SK-N-SH (cell line): ENCODE measurements at regions not wholly inside any gene's neighbourhood (a gene's known extent, or its start where the extent isn't known, plus 50 kb on each side); places are given as distances from the start of the nearest gene placed in this dataset.
A peak's percentile ranks its signal among the peaks of the same experiment; 100 is the strongest.

Source experiments
- CTCF ChIA-PET: fragments of 300-600, 350-600 bp; formaldehyde crosslinking; extraction: SDS; loops from one replicate; lab custom pipeline; 2021; lab: Yijun Ruan, JAX
- POLR2A ChIA-PET: fragments of 350-600 bp; sonication (Branson Sonifier 250); formaldehyde crosslinking; extraction: SDS; loops from one replicate; lab custom pipeline; 2020; ENCODE audit warnings: antibody characterized with exemption, inconsistent platforms; lab: Yijun Ruan, JAX
- DNase-seq: peaks from one replicate; pipeline ENCODE4 v3.0.0; 2012
- H2AFZ ChIP-seq: fragments of 200-600 bp; sonication (generic); 2 replicates; pipeline ENCODE4 v1.8.1; 2016; ENCODE audit warnings: antibody characterized with exemption, mild to moderate bottlenecking, low read depth
- H3F3A ChIP-seq: fragments of 200-600 bp; sonication (generic); replicated peaks from 2 replicates; pipeline ENCODE3; 2016; ENCODE audit warnings: antibody characterized with exemption, mild to moderate bottlenecking; ENCODE audit not compliant: insufficient read depth
- H3K27ac ChIP-seq, 2 experiments: fragments of 200-500 bp in 1 of 2; fragments of 200-600 bp in 1 of 2; sonication (Bioruptor generic) in 1 of 2; sonication (generic), shearing (Covaris generic) in 1 of 2; 2 replicates each; pipeline versions ENCODE4 v1.5.1 to v1.6.1; 2014 to 2016; ENCODE audit warnings: low read depth in 2 of 2, inconsistent platforms in 1 of 2, low read length in 1 of 2, mild to moderate bottlenecking in 1 of 2, mixed read lengths in 1 of 2
- H3K27me3 ChIP-seq: fragments of 200-600 bp; sonication (generic), shearing (Covaris generic); 2 replicates; pipeline ENCODE4 v1.6.1; 2016; ENCODE audit warnings: mixed run types; ENCODE audit not compliant: insufficient read depth
- H3K36me3 ChIP-seq, 2 experiments: fragments of 200-500 bp in 1 of 2; fragments of 200-600 bp in 1 of 2; sonication (Bioruptor generic) in 1 of 2; sonication (generic) in 1 of 2; replicated peaks in 1 of 2; 2 replicates each; pipeline versions ENCODE3 to v1.5.1; 2014 to 2016; ENCODE audit warnings: low read length in 1 of 2, mild to moderate bottlenecking in 1 of 2; ENCODE audit not compliant: insufficient read depth in 2 of 2, control insufficient read depth in 1 of 2
- H3K4me1 ChIP-seq, 2 experiments: fragments of 200-500 bp in 1 of 2; fragments of 200-600 bp in 1 of 2; sonication (Bioruptor generic) in 1 of 2; sonication (generic), shearing (Covaris generic) in 1 of 2; 2 replicates each; pipeline versions ENCODE4 v1.5.1 to v1.6.1; 2014 to 2016; ENCODE audit warnings: low read depth in 1 of 2, low read length in 1 of 2, mixed run types in 1 of 2; ENCODE audit not compliant: insufficient read depth in 2 of 2, control insufficient read depth in 1 of 2
- H3K4me2 ChIP-seq: fragments of 200-600 bp; sonication (generic), shearing (Covaris generic); 2 replicates; pipeline ENCODE4 v1.6.1; 2017; ENCODE audit warnings: mixed run types
- H3K4me3 ChIP-seq, 2 experiments: fragments of 200-500 bp in 1 of 2; fragments of 200-600 bp in 1 of 2; sonication (Bioruptor generic) in 1 of 2; sonication (generic), shearing (Covaris generic) in 1 of 2; 2 replicates each; pipeline versions ENCODE4 v1.5.1 to v1.8.1; 2014 to 2016; ENCODE audit warnings: low read depth in 2 of 2, inconsistent platforms in 1 of 2, low read length in 1 of 2, mild to moderate bottlenecking in 1 of 2, mixed read lengths in 1 of 2, moderate library complexity in 1 of 2
- H3K79me2 ChIP-seq: fragments of 200-600 bp; sonication (generic); 2 replicates; pipeline ENCODE4 v1.8.1; 2017; ENCODE audit warnings: mild to moderate bottlenecking; ENCODE audit not compliant: insufficient read depth
- H3K9ac ChIP-seq: fragments of 200-600 bp; sonication (generic); 2 replicates; pipeline ENCODE4 v1.6.1; 2017; ENCODE audit warnings: mixed run types
- H3K9me2 ChIP-seq: fragments of 200-600 bp; sonication (generic); 2 replicates; pipeline ENCODE4 v1.6.1; 2017; ENCODE audit warnings: mixed run types
- H3K9me3 ChIP-seq: fragments of 200-600 bp; sonication (generic); 2 replicates; pipeline ENCODE4 v1.6.1; 2017; ENCODE audit warnings: mixed run types, mild to moderate bottlenecking, moderate library complexity
- H4K20me1 ChIP-seq: fragments of 200-600 bp; sonication (generic); 2 replicates; pipeline ENCODE4 v1.6.1; 2017; ENCODE audit warnings: mild to moderate bottlenecking, mixed run types; ENCODE audit not compliant: insufficient read depth
- EZH2phosphoT487 ChIP-seq: fragments of 200-600 bp; sonication (generic); IDR thresholded peaks from 2 replicates; pipeline ENCODE4 v1.6.1; 2017; ENCODE audit warnings: low read depth, mixed run types, mild to moderate bottlenecking, antibody characterized with exemption, moderate library complexity, borderline replicate concordance
- FOSL2 ChIP-seq: IDR thresholded peaks from 2 replicates; pipeline ENCODE4 v1.4.0; 2012; ENCODE audit warnings: low read depth, mild to moderate bottlenecking, moderate library complexity, borderline replicate concordance
- JUND ChIP-seq: IDR thresholded peaks from 2 replicates; pipeline ENCODE4 v1.4.0; 2012
- MEF2A ChIP-seq: IDR thresholded peaks from 2 replicates; pipeline ENCODE4 v1.4.0; 2012; ENCODE audit warnings: low read depth, borderline replicate concordance
- MXI1 ChIP-seq: IDR thresholded peaks from 2 replicates; pipeline ENCODE4 v1.6.1; 2012; ENCODE audit warnings: mild to moderate bottlenecking, low read depth, low read length, improper control_type of control experiment
- POLR2AphosphoS5 ChIP-seq: IDR thresholded peaks from 2 replicates; pipeline ENCODE4 v1.6.1; 2012; ENCODE audit warnings: low read depth, low read length
- RCOR1 ChIP-seq: fragments of 150-350 bp; IDR thresholded peaks from 2 replicates; pipeline ENCODE4 v1.6.1; 2017; ENCODE audit warnings: antibody characterized with exemption, low read length
- SIN3A ChIP-seq: IDR thresholded peaks from 2 replicates; pipeline ENCODE4 v1.6.1; 2012; ENCODE audit warnings: low read depth, mild to moderate bottlenecking, low read length, moderate library complexity, borderline replicate concordance
- USF2 ChIP-seq: fragments of 150-350 bp; IDR thresholded peaks from 2 replicates; pipeline ENCODE4 v1.6.1; 2017; ENCODE audit warnings: antibody characterized with exemption, low read length, low read depth, borderline replicate concordance
- WGBS: methylation state at CpG from one replicate; pipeline ENCODE4 v1.1.6; 2017; ENCODE audit warnings: low lambda C conversion rate; 5-methylcytosine and 5-hydroxymethylcytosine counted together
- TF ChIP-seq, protein P1 (sequence below): IDR thresholded peaks from 2 replicates; pipeline ENCODE4 v1.4.0; 2012; ENCODE audit warnings: low read depth

DNA sequence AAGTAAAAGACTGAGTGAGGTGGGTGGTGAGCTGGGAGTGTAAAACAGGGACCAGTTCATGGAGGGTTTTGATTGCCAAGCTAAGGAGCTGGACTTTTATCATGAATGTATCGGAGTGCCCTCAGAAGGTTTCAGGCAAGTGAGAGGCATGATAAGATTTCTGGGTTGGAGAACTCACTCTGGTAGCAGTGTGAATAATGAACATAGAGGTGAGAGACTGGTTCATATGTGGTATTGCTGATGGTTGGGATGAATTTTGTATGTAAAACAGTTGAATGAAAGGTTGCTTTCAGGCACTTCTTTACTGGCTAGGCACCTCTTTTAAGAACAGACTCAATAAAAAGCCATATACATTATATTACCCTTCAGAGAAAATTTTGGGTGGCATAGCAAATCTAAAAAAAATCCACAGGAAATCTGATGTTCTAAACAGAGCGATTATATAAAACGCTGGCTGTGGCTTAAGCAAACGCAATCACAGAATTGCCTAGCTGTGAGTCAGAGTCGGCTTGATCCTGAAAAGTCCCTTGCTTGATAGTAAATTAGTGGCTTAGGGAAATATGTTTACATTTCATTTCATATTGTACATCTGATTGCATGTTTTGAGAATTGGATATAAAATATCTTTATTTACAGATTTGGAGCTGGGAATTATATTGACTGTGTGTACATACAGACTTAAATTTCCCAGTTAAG, 92.9 kb upstream of the HDAC9 start:
- ChIA-PET CTCF (interaction anchor here (1.3 kb wide), 1 partner anchor 1310 kb away, joined by 3 read pairs; no protein-coding TSS in a partner anchor), POLR2A (no interaction called here)
- H3K4me3 ChIP-seq = no peak overlapping the region
- H2AFZ ChIP-seq = no peak overlapping the region
- H3K9me2 ChIP-seq = no peaks in the 10 kb centered on the region
- no peak overlapping the region for H3K4me2 ChIP-seq
- TF ChIP-seq JUND (0 out of 2 replicates have a peak, but pooled peaks have one; percentile 4), SIN3A (no peak), FOSL2 (peak; percentile 10; the same call in 1 of the 2 replicates)
- H3K9ac ChIP-seq = no peak overlapping the region
- no peaks in the 10 kb centered on the region for H4K20me1 ChIP-seq
- peaks cover 3% of the 10 kb centered on the region for H3F3A ChIP-seq
- H3K9me3 ChIP-seq = no peaks in the 10 kb centered on the region
- no peaks in the 10 kb centered on the region for H3K27me3 ChIP-seq
- H3K27ac ChIP-seq = no peak overlapping the region
- peaks cover 0 to 13% of the 10 kb centered on the region in 2 experiments; a peak in 3 of 4 replicates for H3K4me1 ChIP-seq
- H3K79me2 ChIP-seq = no peaks in the 10 kb centered on the region
- WGBS = 63% methylated on average over 5 of the region's 5 CpGs
- H3K36me3 ChIP-seq = no peaks in the 10 kb centered on the region
- DNase-seq = no peak

DNA sequence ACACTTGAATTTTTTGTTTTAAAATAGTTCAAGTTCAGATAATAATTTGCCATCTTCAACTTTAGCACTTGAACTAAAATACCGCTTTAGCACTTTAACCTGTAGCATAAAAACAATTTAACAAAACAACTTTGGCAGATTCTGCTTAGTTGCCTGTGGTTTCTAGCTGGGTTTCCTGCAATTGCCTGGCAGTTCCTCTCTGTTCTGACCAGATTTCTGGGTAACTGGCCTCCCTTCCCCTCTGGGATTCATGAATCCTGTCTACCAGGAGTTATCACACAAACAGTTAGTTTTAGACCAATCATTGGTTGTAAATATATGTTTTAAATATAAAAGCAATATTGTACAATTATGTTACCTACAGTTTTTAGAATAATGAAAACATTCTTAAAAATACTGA, 89.8 kb upstream of the HDAC9 start:
- no peak overlapping the region for H3K4me3 ChIP-seq
- H3K9ac ChIP-seq = no peak overlapping the region
- no peak overlapping the region for H3K4me2 ChIP-seq
- no peaks in the 10 kb centered on the region for H3K9me3 ChIP-seq
- no peaks in the 10 kb centered on the region for H3K9me2 ChIP-seq
- WGBS = 100% methylated on average over 1 of the region's 1 CpG
- H2AFZ ChIP-seq = no peak overlapping the region
- no peak for DNase-seq
- peaks cover 0 to 18% of the 10 kb centered on the region in 2 experiments; a peak in 2 of 4 replicates for H3K4me1 ChIP-seq
- H3F3A ChIP-seq = peaks cover 11% of the 10 kb centered on the region
- H3K79me2 ChIP-seq = no peaks in the 10 kb centered on the region
- H3K27ac ChIP-seq = no peak overlapping the region
- ChIA-PET CTCF (interaction anchor here (1.0 to 1.2 kb wide), 2 partner anchors 12 to 21 kb away, joined by 3 read pairs; no protein-coding TSS in a partner anchor), POLR2A (no interaction called here)
- TF ChIP-seq RCOR1 = no peak
- TF ChIP-seq MEF2A = no peak
- no peak for TF ChIP-seq EZH2phosphoT487
- TF ChIP-seq, protein P1, sequence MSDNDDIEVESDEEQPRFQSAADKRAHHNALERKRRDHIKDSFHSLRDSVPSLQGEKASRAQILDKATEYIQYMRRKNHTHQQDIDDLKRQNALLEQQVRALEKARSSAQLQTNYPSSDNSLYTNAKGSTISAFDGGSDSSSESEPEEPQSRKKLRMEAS = no peak
- no peak for TF ChIP-seq USF2
- no peak for TF ChIP-seq POLR2AphosphoS5
- TF ChIP-seq MXI1 = no peak
- TF ChIP-seq FOSL2 = no peak
- TF ChIP-seq JUND = no peak
- no peaks in the 10 kb centered on the region for H3K27me3 ChIP-seq
- H3K36me3 ChIP-seq = no peaks in the 10 kb centered on the region
- H4K20me1 ChIP-seq = no peaks in the 10 kb centered on the region
